Sigmoid colon (tissue), 6 donors: ENCODE measurements at regions not wholly inside any gene's neighbourhood (a gene's known extent, or its start where the extent isn't known, plus 50 kb on each side); places are given as distances from the start of the nearest gene placed in this dataset.
A peak's percentile ranks its signal among the peaks of the same experiment; 100 is the strongest.

Source experiments
- DNase-seq: peaks from one replicate; pipeline ENCODE4 v3.0.0-alpha.2; 2019
- H3K27ac ChIP-seq, 4 donors: fragments of 200-600 bp; sonication (generic); one replicate each; pipeline ENCODE4 v1.5.1; 2016 to 2019; ENCODE audit warnings: mild to moderate bottlenecking in 1 of 4
- H3K27me3 ChIP-seq, 3 donors: fragments of 200-600 bp; sonication (generic); one replicate each; pipeline ENCODE4 v1.5.1; 2019; ENCODE audit warnings: mild to moderate bottlenecking in 1 of 3
- H3K36me3 ChIP-seq, 4 donors: fragments of 200-600 bp; sonication (generic); one replicate each; pipeline ENCODE4 v1.5.1; 2016 to 2019
- H3K4me1 ChIP-seq, 4 donors: fragments of 200-600 bp; sonication (generic); one replicate each; pipeline ENCODE4 v1.5.1; 2017 to 2019
- H3K4me3 ChIP-seq, 4 donors: fragments of 200-600 bp; sonication (generic); one replicate each; pipeline ENCODE4 v1.5.1; 2017 to 2019; ENCODE audit warnings: mild to moderate bottlenecking in 2 of 4, moderate library complexity in 1 of 4
- H3K9me3 ChIP-seq, 4 donors: fragments of 200-600 bp in 3 of 4; sonication (generic) in 3 of 4; one replicate each; pipeline versions ENCODE4 v1.5.1 to v1.6.1; 2013 to 2019
- CTCF ChIP-seq, 4 experiments: fragments of 450-650 bp in 3 of 4; fragments of 200-600 bp in 1 of 4; IDR thresholded peaks; one replicate each; pipeline ENCODE4 v1.5.1; 2016 to 2019; ENCODE audit warnings: antibody characterized with exemption in 4 of 4, mild to moderate bottlenecking in 3 of 4, moderate library complexity in 2 of 4
- EP300 ChIP-seq, 4 donors: sonication (generic); formaldehyde crosslinking; IDR thresholded peaks; one replicate each; pipeline ENCODE4 v1.6.1; 2017; ENCODE audit warnings: antibody characterized with exemption in 4 of 4
- POLR2A ChIP-seq, 2 donors: fragments of 450-650 bp; IDR thresholded peaks; one replicate each; pipeline ENCODE4 v1.6.1; 2016; ENCODE audit warnings: antibody characterized with exemption in 2 of 2, mild to moderate bottlenecking in 2 of 2, moderate library complexity in 2 of 2
- POLR2AphosphoS5 ChIP-seq, 4 donors: sonication (generic); formaldehyde crosslinking; IDR thresholded peaks; one replicate each; pipeline ENCODE4 v1.6.1; 2017; ENCODE audit warnings: antibody characterized with exemption in 4 of 4
- WGBS, 2 donors: extraction: QIAGEN DNeasy Blood & Tissue Kit; methylation state at CpG; one replicate each; pipeline ENCODE4 v1.1.7; 2013; 5-methylcytosine and 5-hydroxymethylcytosine counted together
- intact Hi-C: fragments of 100-400 bp; cut with DNase I; formaldehyde crosslinking; loops from one replicate; pipeline ENCODE4 v1.15.1; 2023
- donor health status: healthy with polysubstance abuse.
- donor health status: healthy.

- intact Hi-C loops = no loop called here
- Histone ChIP-seq H3K36me3 (no peaks in the 10 kb centered on the region), H3K9me3 (no peaks in the 10 kb centered on the region), H3K4me1 (peaks cover 0 to 9% (median 5%) of the 10 kb centered on the region in 4 donors), H3K27ac (no peak overlapping the region), H3K4me3 (no peak overlapping the region), H3K27me3 (no peaks in the 10 kb centered on the region)
- WGBS, 2 donors = 75 to 81% methylated on average over 4 of the region's 4 CpGs
- no peak for TF ChIP-seq POLR2AphosphoS5 (IDR thresholded peaks at IDR 0.05)
- no peak for TF ChIP-seq POLR2A (IDR thresholded peaks at IDR 0.05)
- no peak for TF ChIP-seq EP300 (IDR thresholded peaks at IDR 0.05)
- TF ChIP-seq CTCF (IDR thresholded peaks at IDR 0.05) = no peak
- DNase-seq = no peak
These were observed 912.7 kb downstream of the TUSC7 start for GRCh38 chr3:117622171-117622841.

DNA sequence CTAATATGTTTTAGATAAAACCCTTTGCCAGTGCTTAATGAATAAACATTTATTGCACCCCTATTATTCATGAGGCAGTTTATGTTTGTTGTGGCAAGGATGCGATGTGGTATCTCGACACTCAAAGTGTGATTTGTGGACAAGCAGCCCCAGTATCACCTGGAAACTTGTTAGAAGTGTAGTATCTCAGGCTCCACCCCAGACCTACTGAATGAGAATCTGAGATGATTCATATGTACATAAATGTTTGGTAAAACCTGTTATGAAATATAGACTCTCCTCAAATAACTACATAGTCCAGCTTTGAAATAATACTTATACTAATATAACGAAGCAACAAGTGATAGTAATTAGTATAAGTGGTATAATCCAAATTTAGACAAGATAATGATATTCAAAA, 914.8 kb downstream of the TUSC7 start:
- Histone ChIP-seq H3K9me3 (no peaks in the 10 kb centered on the region), H3K27ac (no peak overlapping the region), H3K27me3 (no peaks in the 10 kb centered on the region), H3K4me1 (peaks cover 0 to 20% (median 17%) of the 10 kb centered on the region in 4 donors), H3K36me3 (no peaks in the 10 kb centered on the region), H3K4me3 (no peak overlapping the region)
- intact Hi-C loops = no loop called here
- no peak for DNase-seq
- TF ChIP-seq POLR2AphosphoS5 (IDR thresholded peaks at IDR 0.05) = no peak
- TF ChIP-seq POLR2A (IDR thresholded peaks at IDR 0.05) = no peak
- TF ChIP-seq EP300 (IDR thresholded peaks at IDR 0.05) = no peak
- TF ChIP-seq CTCF (IDR thresholded peaks at IDR 0.05) = no peak
- WGBS, 2 donors = 79 to 86% methylated on average over 3 of the region's 3 CpGs

DNA sequence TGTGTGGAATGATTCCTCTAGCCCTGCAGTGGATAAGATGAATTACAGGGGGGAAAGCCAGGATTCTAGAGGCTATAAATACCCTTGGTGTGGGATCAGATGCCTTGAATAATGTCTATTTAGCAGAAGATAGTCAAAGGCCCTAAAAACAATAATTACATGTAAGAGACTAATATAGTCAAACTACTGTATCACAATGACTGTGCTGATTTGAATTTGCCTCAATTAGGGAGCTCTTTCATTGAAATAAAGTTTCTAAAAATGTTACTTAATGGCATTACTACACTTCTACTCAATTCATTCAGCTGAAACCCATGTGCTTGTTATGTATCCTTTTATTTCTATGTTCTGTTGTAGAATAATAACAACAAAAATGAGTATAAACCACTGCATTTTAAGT, 915.6 kb downstream of the TUSC7 start:
- no peaks in the 10 kb centered on the region for H3K27me3 ChIP-seq
- no peaks in the 10 kb centered on the region for H3K36me3 ChIP-seq
- intact Hi-C loops = no loop called here
- TF ChIP-seq CTCF (IDR thresholded peaks at IDR 0.05) = no peak
- TF ChIP-seq EP300 (IDR thresholded peaks at IDR 0.05) = no peak
- no peak for TF ChIP-seq POLR2A (IDR thresholded peaks at IDR 0.05)
- TF ChIP-seq POLR2AphosphoS5 (IDR thresholded peaks at IDR 0.05) = no peak
- no peak overlapping the region for H3K4me3 ChIP-seq
- no peak overlapping the region for H3K27ac ChIP-seq
- H3K4me1 ChIP-seq = peaks cover 0 to 27% (median 24%) of the 10 kb centered on the region in 4 donors
- no peak for DNase-seq
- H3K9me3 ChIP-seq = no peaks in the 10 kb centered on the region

GRCh38 chr3:117626577-117626976, 917.0 kb downstream of the TUSC7 start:
- no peaks in the 10 kb centered on the region for H3K27me3 ChIP-seq
- peaks cover 0 to 37% (median 27%) of the 10 kb centered on the region in 4 donors for H3K4me1 ChIP-seq
- 52 to 65% methylated on average over 2 of the region's 2 CpGs for WGBS, 2 donors
- no peak overlapping the region for H3K4me3 ChIP-seq
- no peaks in the 10 kb centered on the region for H3K9me3 ChIP-seq
- no peak for DNase-seq
- intact Hi-C loops = no loop called here
- no peaks in the 10 kb centered on the region for H3K36me3 ChIP-seq
- no peak overlapping the region for H3K27ac ChIP-seq
- TF ChIP-seq POLR2A (IDR thresholded peaks at IDR 0.05) (no peak), CTCF (IDR thresholded peaks at IDR 0.05) (no peak), POLR2AphosphoS5 (IDR thresholded peaks at IDR 0.05) (no peak), EP300 (IDR thresholded peaks at IDR 0.05) (no peak)

DNA sequence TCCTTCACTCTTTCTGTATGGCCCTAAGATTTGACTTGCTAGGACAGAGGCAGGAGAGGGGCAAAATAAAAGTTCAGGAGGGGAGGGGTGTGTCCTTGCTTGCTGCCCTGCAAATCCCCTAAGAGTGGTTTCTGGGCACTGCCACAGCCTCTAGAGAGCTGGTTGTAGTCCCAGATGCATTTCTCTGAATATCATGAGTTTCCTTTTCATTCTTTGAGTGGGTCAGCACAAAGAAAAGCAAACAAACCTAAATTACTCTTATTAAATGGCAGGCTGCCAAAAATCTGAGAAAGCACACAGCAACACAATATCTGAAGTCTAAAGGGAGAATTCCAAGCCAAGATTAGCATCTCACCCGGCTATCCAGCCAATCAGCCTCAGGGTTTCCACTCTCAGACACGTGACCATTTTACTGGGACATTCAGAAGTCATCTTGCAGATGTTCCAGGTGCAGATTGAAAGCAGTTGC, 919.3 kb downstream of the TUSC7 start:
- no peak overlapping the region for H3K4me3 ChIP-seq
- intact Hi-C loops = no loop called here
- no peaks in the 10 kb centered on the region for H3K36me3 ChIP-seq
- H3K4me1 ChIP-seq = peaks cover 0 to 39% (median 30%) of the 10 kb centered on the region in 4 donors
- peak overlapping the region in 3 of 4 donors; percentile 46 to 66 (median 51) for H3K27ac ChIP-seq
- WGBS, 2 donors = 5 to 30% methylated on average over 2 of the region's 2 CpGs
- DNase-seq = peak; percentile 72
- TF ChIP-seq EP300 (IDR thresholded peaks at IDR 0.05) = no peak
- peak in 2 of 4 donors; percentile 14 to 62 for TF ChIP-seq POLR2AphosphoS5 (IDR thresholded peaks at IDR 0.05)
- no peak for TF ChIP-seq CTCF (IDR thresholded peaks at IDR 0.05)
- H3K27me3 ChIP-seq = no peaks in the 10 kb centered on the region
- no peaks in the 10 kb centered on the region for H3K9me3 ChIP-seq
